ENCODE measurements at regions not wholly inside any gene's neighbourhood (a gene's known extent, or its start where the extent isn't known, plus 50 kb on each side); places are given as distances from the start of the nearest gene placed in this dataset.

DNA sequence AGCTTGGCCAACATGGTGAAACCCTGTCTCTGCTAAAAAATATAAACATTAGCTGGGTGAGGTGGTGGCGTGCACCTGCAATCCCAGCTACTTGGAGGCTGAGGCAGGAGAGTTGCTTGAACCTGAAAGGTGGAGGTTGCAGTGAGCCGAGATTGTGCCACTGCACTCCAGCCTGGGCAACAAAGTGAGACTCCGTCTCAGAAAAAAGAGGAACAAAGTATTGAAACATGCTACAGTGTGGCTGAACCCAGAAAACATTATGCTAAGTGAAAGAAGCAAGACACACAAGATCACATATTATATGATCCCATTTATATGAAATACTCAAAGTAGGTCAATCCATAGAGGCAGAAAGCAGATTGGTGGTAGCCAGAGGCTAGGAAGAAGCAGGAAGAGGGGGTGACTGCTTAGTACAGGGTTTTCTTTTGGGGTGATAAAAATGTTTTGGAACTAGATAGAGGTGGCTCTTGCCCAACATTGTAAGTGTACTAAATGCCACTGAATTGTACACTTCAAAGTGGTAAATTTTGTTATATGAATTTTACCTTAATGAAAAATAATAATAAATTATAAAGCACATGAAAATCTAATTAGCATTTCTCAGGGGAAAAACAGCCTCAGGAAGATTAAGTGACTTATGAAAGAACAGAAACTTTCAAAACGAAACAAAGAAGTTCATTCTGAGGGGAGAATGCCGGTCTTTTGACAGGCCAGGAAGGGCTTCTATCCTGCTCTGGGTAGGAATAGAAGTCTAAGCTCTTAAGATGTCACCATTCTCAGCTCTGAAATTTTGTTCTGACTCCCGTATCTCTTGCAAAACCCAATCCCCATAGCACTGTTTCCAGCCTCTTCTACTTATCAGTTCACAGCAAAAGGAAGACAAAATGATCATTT, 161.1 kb upstream of the TBCA start:
- TF ChIP-seq EP300 (IDR thresholded peaks at IDR 0.05), result no peak
- TF ChIP-seq, protein P1, sequence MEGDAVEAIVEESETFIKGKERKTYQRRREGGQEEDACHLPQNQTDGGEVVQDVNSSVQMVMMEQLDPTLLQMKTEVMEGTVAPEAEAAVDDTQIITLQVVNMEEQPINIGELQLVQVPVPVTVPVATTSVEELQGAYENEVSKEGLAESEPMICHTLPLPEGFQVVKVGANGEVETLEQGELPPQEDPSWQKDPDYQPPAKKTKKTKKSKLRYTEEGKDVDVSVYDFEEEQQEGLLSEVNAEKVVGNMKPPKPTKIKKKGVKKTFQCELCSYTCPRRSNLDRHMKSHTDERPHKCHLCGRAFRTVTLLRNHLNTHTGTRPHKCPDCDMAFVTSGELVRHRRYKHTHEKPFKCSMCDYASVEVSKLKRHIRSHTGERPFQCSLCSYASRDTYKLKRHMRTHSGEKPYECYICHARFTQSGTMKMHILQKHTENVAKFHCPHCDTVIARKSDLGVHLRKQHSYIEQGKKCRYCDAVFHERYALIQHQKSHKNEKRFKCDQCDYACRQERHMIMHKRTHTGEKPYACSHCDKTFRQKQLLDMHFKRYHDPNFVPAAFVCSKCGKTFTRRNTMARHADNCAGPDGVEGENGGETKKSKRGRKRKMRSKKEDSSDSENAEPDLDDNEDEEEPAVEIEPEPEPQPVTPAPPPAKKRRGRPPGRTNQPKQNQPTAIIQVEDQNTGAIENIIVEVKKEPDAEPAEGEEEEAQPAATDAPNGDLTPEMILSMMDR (IDR thresholded peaks at IDR 0.05), result no peak
- no peak for TF ChIP-seq POLR2A (IDR thresholded peaks at IDR 0.05; ENCODE audit: low read depth)
